T-helper 2 cell treated with Interferon-gamma antibody and Interleukin-4, amounts not matched to agents 100 ng/mL and 5 ng/mL, for 36 hours (primary cell): ENCODE measurements at regions not wholly inside any gene's neighbourhood (a gene's known extent, or its start where the extent isn't known, plus 50 kb on each side); places are given as distances from the start of the nearest gene placed in this dataset.
"Not testable (repeated sequence)": the region's sequence is repeated elsewhere in the genome, so short reads cannot be mapped to it uniquely, and the experiment has no call there.

ENCODE experiments used
- intact Hi-C: fragments of 100-400 bp; cut with micrococcal nuclease; formaldehyde crosslinking; loops from one replicate; pipeline ENCODE4 v1.15.1; 2023

- intact Hi-C loops, result no loop called here
Observed at GRCh38 chr5:91469517-91470165, 86.5 kb upstream of the ARRDC3 start.

GRCh38 chr5:91468651-91469422 is 85.7 kb upstream of the ARRDC3 start:
- intact Hi-C loops, result no loop called here

GRCh38 chr5:91464886-91465646 is 81.9 kb upstream of the ARRDC3 start:
- intact Hi-C loops, result no loop called here

- intact Hi-C loops, result no loop called here
Observed at GRCh38 chr5:91457681-91458058, 74.6 kb upstream of the ARRDC3 start.

- intact Hi-C loops, result no loop called here
Observed at GRCh38 chr5:91456928-91457680, 74.0 kb upstream of the ARRDC3 start.

- intact Hi-C loops, result no loop called here
Observed at GRCh38 chr5:91449083-91449482, 66.0 kb upstream of the ARRDC3 start.

- intact Hi-C loops, result not testable (repeated sequence)
Observed at GRCh38 chr5:91448079-91448478, 65.0 kb upstream of the ARRDC3 start.

GRCh38 chr5:91446880-91447279 is 63.8 kb upstream of the ARRDC3 start:
- intact Hi-C loops, result not testable (repeated sequence)

- intact Hi-C loops, result no loop called here
Observed at GRCh38 chr5:91443761-91444467, 60.8 kb upstream of the ARRDC3 start.

GRCh38 chr5:91443023-91443422 is 59.9 kb upstream of the ARRDC3 start:
- intact Hi-C loops, result no loop called here

- intact Hi-C loops, result no loop called here
Observed at GRCh38 chr5:91441082-91441481, 58.0 kb upstream of the ARRDC3 start.

GRCh38 chr5:91438871-91439270 is 55.8 kb upstream of the ARRDC3 start:
- intact Hi-C loops, result no loop called here

GRCh38 chr5:91436241-91436640 is 53.1 kb upstream of the ARRDC3 start:
- intact Hi-C loops, result no loop called here

- intact Hi-C loops, result no loop called here
Observed at GRCh38 chr5:91434348-91434747, 51.2 kb upstream of the ARRDC3 start.

- intact Hi-C loops, result no loop called here
Observed at GRCh38 chr5:91433861-91434260, 50.7 kb upstream of the ARRDC3 start.
